Sigmoid colon (tissue), 4 donors: ENCODE measurements at regions not wholly inside any gene's neighbourhood (a gene's known extent, or its start where the extent isn't known, plus 50 kb on each side); places are given as distances from the start of the nearest gene placed in this dataset.

Source experiments
- CTCF ChIP-seq, 4 experiments: fragments of 450-650 bp in 3 of 4; fragments of 200-600 bp in 1 of 4; IDR thresholded peaks; one replicate each; pipeline ENCODE4 v1.5.1; 2016 to 2019; ENCODE audit warnings: antibody characterized with exemption in 4 of 4, mild to moderate bottlenecking in 3 of 4, moderate library complexity in 2 of 4
- EP300 ChIP-seq, 4 donors: sonication (generic); formaldehyde crosslinking; IDR thresholded peaks; one replicate each; pipeline ENCODE4 v1.6.1; 2017; ENCODE audit warnings: antibody characterized with exemption in 4 of 4

DNA sequence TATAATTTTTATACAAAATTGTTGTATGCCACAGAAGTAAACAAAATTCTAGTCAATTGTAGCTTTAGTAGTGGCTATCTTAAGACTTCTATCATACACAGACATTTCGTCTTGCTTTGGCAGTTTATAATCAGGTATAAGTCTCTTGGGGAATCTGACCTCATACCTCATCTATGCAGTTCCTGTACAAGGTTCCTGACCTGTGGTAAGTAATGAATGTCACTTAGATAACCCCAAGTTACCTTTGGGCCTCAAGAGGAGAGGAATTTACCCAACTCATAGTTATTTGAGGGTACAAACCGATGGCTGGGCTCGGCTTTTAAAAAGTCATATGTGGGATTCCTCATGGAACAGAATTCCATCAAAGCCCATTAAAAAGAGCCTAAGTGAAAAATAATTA is 58.8 kb upstream of the UNC93A start:
- TF ChIP-seq EP300 (IDR thresholded peaks at IDR 0.05), result no peak
- no peak for TF ChIP-seq CTCF (IDR thresholded peaks at IDR 0.05)
